HG03025 (cell line): ENCODE measurements at regions not wholly inside any gene's neighbourhood (a gene's known extent, or its start where the extent isn't known, plus 50 kb on each side); places are given as distances from the start of the nearest gene placed in this dataset.

ENCODE experiments used
- ATAC-seq: cut with Tn5 transposase; IDR thresholded peaks from one replicate; pipeline ENCODE4 v1.9.1; 2021; ENCODE audit warnings: mild to moderate bottlenecking, moderate library complexity; ENCODE audit not compliant: unreplicated experiment, low FRiP score

DNA sequence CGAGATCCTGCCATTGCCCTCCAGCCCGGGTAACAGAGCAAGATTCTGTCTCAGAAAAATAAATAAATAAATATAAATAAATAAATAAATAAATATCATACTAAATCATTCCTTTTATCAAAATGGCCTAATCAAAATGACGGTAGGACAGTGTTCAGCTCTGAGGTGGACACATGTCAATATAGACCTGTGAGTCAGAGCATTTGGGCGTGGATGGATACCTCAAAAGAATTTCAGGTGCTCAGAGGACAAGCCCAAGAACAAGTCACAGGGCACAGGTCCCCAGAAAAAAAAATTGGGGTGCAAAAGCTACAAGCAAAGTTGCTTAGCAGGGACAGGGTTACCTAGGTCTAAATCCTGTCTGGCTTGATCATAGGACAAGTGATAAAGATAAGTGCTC, 204.7 kb upstream of the HS3ST1 start:
- no peak for ATAC-seq

DNA sequence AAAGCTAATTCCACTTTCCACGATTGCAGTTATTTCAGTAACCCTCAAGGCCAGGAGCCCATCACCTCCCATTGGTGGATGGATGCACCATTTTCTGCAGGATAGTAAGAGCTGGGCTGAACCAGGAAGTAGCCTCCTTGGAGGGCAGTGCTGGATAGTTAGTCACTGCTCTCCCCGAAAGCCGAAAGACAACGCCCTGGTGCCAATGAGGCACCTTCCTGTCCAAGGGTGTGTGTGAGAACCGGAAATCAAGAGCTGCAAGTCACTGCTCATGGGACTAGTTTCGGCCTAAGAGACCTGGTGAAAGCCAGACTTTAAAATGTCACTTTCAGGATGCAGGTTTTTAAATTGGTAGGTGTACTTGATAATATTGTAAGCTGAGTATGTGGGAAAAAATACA, 203.8 kb upstream of the HS3ST1 start:
- no peak for ATAC-seq

DNA sequence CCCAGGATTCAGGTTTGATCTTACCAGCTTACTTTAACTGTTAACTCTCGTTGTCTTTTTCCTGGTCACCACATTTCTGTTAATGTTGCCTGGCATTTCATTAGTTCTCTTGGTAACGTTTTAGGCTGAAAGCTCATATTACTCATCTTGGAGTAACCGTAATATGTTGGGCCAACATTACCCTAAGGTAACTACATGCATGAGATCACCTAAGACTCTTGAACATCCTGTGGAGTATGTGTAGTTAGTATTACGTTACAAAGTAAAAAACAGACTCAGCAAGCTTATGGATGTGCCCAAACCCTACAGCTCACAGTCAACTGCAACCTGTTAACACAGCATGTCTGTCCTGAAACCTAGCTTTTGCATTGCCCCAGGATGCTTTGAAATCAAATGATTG, 203.3 kb upstream of the HS3ST1 start:
- ATAC-seq = no peak

DNA sequence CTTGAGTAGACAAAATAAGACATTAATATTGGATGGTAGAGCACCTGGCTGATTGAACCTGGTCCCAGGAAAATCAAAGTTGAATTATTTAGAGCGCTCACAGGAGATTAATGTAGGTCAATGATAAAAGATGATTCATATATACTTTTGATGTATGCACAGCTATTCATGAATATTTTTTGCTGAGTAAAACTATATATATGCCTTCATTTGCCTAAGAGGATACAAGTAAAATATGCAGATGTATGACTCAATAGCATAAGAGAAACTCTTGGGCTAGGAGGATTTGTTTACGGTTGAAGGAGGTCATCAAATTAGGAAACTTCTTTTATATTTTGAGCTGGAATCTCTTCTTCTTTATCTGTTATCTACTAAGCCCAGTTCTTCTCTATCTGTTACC, 202.7 kb upstream of the HS3ST1 start:
- no peak for ATAC-seq

DNA sequence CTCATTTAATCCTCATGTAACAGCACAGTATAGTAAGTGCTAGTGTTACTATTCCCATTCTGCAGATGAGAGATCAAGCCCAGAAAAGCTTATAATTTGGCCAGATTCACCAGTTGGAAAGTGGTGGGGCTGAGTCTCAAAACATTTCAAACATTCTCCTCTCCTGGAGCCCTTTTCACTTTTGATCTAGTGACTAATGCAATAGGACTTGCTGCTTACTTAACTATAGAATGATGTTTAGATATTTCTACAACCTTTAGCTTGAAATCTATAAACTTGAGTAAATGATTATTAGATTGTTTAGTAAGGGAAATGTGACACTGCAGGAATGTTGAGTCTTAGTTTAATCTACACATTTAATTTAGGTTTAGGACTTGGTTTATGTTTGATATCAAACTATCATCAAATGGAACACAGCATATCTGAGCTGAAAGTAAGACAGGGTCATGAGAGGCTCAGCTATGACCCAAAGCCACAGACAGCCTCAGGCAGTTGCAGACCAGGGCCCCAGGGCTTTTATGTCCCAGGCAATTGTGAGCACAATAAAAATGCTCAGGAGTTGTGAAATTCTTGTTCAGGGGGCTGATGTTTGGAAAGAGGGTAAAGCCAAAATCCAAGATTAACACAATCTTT, 199.5 kb upstream of the HS3ST1 start:
- ATAC-seq = no peak

DNA sequence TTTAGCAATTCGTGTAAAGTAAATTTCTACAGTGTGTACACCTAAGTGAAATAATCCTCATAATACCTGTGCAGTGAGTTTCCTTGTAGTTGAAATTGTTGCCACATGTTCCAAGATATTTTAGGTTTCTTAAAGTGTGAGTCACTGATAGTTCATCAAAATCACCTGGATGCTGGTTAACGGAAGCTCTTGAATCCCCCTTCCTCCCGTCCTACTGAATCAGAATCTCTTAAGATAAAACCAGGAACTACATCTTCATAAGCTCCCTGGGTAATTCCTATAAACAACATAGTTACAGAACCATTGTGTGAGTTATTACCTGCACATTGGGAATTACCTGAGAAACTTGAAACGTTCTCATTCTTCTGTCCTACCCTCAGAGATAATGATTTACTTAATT, 197.4 kb upstream of the HS3ST1 start:
- no peak for ATAC-seq

DNA sequence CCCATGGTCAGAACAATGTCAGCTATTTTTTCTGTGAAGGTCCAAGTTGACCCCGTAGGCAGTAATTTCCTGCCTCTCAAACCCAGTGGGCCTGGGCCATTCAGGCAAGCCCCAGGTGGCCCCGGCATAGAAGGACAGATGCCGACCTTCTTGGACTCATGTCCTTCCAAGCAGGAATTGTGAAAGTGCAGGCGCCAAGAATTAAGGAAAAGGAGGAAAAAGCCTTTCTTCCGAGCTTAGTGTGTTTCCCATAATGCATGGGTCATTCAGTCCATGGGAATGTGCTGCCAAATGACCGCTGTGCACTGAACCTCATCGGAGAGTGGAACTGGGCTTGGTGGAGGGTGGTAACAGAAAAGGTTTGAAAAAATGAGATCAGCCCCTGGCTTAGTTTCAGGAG, 196.5 kb upstream of the HS3ST1 start:
- no peak for ATAC-seq

DNA sequence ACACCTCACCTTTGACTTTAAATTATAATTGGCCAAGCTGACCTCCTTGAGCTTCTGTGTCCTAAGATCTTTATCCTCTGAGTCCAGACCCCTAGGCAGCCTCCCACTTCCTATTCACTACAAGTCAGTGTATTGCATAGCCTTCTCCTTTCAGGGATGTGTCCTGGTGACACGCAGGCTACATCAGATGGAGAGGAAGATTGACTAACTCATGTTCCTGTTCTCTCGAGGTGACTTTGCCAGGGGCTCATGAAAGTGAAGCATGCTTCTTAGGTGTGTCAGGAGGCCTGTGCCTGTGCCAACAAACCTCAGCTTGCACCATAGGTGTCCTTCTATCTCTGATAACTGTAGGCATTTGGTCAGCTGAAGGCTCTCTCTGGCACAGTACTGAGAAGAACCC, 195.7 kb upstream of the HS3ST1 start:
- ATAC-seq = no peak

DNA sequence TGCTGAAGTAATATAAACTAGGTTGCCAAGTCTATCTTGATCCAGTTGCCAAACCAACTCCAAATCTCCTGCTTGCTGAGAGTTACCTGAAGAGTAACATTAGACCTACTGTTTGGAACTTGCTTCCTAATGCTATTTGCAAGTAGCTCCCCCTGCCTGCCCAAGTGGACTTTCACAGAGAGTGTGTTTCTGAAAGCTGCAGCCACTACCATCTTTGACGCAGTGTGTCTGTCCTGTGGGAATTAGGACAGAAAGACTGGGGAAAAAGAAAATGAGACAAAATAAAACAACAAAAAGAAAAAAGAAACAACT, 195.0 kb upstream of the HS3ST1 start:
- no peak for ATAC-seq

DNA sequence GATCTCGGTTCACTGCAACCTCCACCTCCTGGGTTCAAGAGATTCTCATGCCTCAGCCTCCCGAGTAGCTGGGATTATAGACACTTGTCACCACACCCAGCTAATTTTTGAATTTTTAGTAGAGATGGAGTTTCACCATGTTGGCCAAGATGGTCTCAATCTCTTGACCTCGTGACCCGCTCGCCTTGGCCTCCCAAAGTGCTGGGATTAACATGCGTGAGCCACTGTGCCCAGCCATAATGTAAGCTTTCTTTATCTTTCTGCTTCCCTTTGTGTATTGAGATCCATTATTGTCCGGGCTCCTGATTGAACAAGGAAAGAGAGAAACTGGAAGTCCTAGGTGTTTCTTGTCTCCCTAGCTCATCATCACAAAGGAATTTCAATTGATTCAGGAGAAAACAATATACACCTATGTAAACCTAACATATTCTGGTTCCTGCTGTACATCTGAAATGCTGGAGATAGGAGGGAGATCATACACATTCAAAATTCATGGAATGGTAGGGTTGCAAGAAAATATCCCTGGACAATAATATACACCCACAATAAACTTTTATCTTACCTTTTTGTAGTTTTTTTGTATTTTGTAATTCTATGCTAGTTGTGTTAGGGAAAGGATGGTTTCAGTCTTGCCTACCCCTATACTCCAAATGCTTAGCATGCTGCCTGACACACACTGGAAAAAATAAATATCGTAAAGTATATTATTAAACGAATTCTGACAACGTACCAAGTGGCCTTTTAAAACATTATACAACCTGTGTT, 194.4 kb upstream of the HS3ST1 start:
- ATAC-seq = no peak

DNA sequence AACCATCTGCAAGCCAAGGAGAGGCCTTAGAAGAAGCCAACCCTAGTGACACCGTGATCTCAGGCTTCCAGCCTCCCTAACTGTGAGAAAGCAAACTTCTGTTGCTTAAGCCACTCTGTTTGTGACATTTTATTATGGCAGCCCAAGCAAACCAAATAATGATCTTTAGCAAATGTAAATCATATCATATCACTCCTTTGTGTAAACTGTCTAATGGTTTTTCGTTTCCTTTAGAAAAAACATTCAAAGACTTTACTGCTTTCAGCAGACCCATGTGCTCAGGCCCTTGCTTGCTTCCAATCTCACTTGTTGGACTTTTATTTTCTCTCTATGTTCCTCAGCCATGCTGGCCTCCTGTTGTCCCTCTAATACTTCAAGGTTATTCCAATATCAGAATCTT, 192.2 kb upstream of the HS3ST1 start:
- ATAC-seq = no peak

DNA sequence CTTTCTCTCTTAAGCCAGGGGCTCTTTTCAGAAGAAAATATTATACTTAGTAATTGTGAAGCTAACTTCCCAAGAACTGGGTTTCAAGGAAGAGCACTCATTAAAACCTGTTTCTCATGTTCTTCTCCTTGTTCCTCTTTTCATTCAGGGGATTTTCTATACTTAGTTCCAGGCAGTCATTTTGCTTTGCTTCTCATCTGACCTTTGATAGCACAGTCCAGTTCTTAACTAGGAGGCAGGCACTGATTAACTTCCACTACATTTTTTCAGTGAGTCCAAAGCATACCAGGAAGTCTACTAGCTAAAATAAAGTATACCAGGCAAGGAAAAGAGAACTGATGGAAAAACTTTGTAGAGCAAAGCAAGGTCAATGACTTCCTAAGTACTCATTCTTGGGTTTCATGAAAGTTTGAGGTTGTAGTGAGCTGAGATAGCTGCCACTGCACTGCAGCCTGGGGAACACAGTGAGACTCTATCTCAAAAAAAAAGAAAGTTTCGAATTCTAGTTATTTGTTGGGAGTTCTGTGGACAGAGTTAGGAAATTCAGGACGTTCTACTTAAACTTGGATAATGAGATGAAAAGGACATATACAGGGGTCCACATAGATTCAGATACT, 190.1 kb upstream of the HS3ST1 start:
- ATAC-seq = no peak

DNA sequence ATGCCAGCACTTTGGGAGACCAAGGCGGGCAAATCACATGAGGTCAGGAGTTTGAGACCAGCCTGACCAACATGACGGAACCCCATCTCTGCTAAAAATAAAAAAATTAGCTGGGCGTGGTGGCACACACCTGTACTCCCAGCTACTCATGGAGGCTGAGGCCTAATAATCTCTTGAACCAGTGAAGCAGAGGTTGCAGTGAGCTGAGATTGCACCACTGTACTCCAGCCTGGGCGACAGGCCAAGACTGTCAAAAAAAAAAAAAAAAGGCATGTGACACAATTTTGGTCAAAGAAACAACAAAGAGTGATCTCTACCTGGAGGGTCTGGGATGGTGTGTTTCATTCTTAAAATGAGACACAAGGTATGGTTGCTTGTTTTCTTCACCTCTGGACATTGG, 188.2 kb upstream of the HS3ST1 start:
- ATAC-seq = no peak

DNA sequence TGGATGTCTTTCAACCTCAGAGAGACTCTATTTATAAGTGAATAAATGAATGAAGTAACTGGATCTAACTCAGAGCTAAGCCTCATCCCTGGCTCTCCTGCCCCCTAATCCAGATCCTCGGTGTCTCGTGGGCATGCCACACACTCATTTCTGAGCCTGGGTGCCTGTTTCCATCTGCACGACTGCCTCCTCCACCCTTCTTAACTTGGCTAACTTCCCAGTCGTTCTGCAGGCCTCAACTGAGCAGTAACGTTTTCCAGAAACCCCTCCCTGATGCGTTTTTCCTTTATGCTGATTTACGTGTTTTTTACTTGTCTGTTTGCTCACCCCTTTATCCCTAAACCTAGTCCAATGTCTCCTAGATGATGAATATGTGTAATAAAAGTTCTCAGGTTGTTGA, 186.9 kb upstream of the HS3ST1 start:
- no peak for ATAC-seq

DNA sequence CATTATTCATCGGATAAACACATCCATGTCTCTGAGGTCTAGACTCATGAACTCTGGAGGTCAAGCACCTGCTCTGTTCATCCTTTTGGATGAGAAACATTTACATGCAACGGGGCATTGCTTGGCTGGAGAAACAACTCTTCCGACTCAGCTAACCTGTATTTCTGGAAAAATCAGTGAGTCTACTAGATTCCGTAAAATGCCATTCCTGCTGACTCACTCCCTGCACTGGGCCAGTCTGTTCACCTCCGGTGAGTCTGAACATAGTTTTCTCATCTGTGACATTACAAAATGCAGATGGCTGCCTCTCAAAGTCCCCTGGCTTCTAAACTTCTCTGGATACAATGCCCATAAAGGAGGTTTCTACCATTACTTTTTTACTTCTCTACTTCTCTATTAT, 185.7 kb upstream of the HS3ST1 start:
- no peak for ATAC-seq

DNA sequence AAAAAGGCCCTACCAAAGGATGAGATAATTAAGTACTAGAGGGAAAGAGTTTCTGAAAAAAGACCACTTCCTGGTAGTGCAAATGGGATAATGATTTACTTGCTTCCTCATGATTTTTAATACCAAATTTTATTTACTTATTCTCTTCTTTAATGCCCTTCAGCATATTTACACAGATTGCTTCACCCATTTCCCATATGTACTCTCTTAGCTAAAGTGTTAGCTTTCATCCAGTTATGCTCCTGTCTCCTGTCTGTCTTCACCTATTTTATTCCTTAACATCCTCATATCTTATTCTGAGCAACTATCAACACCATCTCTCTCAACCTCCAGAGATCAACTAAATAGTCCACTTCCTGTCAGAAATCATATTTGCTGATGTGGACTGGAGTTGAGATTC, 183.2 kb upstream of the HS3ST1 start:
- no peak for ATAC-seq

DNA sequence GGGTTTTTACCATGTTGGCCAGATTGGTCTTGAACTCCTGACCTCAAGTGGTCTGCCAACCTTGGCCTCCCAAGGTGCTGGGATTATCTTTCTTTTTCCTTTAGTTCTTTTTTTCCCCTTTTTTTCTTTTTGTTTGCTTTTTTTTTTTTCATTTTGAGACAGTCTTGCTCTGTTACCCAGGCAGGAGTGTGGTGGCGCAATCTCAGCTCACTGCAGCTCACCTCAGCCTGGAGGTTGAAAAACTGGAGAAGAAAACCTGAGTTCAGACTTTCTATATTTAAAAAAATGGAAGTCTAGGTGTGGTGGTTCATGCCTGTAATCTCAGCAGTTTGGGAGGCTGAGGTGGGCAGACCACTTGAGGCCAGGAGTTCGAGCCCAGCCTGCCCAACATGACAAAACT, 181.1 kb upstream of the HS3ST1 start:
- ATAC-seq = no peak

DNA sequence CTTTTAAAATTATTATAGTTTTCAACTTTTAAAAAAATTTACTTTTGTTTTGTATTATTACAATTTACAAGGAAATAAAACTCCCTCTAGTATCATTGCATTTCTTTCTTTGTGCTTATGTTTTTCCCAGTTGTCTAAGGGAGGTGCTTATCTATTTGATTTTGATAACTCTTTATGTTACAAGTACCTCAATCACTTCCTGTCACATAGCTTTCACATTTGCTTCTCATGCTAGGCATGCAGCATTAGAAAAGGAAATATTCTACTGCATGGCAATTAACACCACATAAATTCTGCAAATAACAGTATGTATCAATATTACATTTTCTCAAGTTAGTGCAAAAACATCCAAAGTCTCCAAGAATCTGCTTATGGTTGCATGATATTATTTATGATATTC, 180.3 kb upstream of the HS3ST1 start:
- ATAC-seq = no peak

DNA sequence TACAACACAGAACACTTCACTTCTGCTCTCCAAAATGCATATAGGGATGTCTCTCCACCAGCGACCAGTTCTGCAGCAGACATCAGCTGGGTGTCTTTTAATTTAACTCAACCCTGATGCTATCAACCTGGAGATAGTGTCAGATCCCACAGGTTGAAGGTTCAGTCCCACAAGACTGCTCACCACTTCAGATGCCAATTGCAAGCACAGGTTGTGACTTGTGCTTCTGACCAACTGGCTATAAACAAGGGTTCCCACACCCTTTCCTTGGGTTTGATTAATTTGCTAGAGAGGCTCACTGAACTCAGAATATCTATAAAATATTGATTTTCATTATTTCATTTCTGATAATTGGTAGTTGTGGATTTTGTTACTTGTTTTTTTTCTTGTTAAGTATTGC, 177.4 kb upstream of the HS3ST1 start:
- no peak for ATAC-seq

DNA sequence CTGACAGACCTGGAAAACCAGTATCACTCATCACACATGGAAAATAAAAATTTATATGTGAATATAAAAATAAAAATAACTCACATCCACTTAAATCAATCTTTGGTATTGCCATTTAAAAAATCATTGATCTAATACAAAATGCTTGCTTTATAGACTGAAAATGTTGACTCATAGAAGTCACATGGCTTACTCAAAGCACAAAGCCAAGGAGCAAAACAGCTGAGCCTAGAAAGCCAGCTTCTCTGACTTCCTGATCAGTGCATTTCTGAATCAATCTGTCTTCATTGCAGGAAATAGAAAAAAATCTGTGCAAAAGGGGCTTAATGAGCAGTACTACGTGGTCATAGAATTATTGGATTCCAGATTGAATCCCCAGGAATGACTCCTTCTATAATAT, 176.9 kb upstream of the HS3ST1 start:
- no peak for ATAC-seq

DNA sequence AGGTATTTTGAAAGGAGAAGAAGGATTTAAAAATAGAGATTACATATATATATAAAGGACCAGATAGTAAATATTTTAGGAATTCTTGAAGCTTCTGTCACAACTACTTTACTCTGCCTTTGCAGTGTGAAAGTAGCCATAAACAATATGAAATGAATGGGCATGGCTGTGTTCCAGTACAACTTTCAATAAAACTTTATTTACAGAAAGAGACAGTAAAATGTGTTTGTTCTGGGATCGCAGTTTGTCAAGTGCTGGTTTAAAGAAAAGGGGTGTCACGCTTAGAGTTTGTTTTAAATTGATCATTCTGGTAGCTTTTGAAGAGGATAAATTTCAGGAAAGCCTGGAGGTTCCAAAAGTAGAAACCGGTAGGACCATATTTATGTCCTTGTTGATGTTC, 176.1 kb upstream of the HS3ST1 start:
- no peak for ATAC-seq

DNA sequence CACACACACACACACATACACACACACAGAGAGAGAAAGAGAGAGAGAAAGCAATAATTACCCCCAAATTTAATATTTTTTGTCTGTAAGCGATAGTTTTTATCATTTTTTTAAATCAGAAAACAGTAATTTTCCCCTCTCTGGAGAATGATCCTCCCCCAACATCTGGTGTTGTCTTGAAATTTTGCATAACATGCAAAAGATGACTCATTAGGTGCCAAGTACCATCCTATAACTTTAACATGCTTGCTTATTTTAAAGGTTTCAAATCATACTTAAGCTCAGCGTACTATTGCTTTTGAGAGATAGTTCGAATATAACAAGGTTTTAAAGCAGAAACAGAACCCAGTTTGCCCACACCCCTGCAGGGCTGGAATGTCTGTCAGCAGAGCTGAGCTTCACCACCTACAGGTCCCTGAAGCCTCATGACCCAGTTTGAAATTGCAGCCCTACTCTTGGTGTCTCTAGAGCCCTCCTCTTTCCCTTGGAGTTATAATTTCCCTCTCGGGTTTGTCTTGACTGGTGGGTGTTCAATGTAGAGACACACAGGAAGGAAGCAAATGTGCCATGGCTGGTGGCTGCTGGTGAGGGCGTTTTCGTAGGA, 175.0 kb upstream of the HS3ST1 start:
- no peak for ATAC-seq
